Common myeloid progenitor, CD34-positive (primary cell): ENCODE measurements at regions not wholly inside any gene's neighbourhood (a gene's known extent, or its start where the extent isn't known, plus 50 kb on each side); places are given as distances from the start of the nearest gene placed in this dataset.

Experiments used
- CTCF ChIA-PET: fragments of 350-600 bp; sonication (Branson Sonifier 250); formaldehyde crosslinking; loops from one replicate; lab custom pipeline; 2021; ENCODE audit warnings: antibody characterized with exemption; lab: Charles Lee
- POLR2A ChIA-PET: fragments of 350-600 bp; sonication (Branson Sonifier 250); formaldehyde crosslinking; loops from one replicate; lab custom pipeline; 2021; ENCODE audit warnings: antibody characterized with exemption; lab: Charles Lee
- DNase-seq, 3 donors: peaks; one replicate each; pipeline versions ENCODE4 v3.0.0 to v3.0.0-alpha.2; 2013
- H3K27ac ChIP-seq, 2 experiments: 1 replicate in 1 of 2; 2 replicates in 1 of 2; pipeline ENCODE4 v1.7.0; 2013; ENCODE audit warnings: inconsistent platforms in 2 of 2, low read length in 2 of 2, mild to moderate bottlenecking in 2 of 2, low read depth in 1 of 2, moderate library complexity in 1 of 2; ENCODE audit not compliant: severe bottlenecking in 2 of 2, insufficient read depth in 1 of 2, poor library complexity in 1 of 2
- H3K27me3 ChIP-seq, 5 experiments: replicated peaks in 2 of 5; 1 replicate in 3 of 5; 2 replicates in 2 of 5; pipeline versions ENCODE4 v1.6.1 to v1.7.0; 2013; ENCODE audit warnings: low read length in 4 of 5, mild to moderate bottlenecking in 2 of 5, moderate library complexity in 2 of 5, inconsistent platforms in 1 of 5; ENCODE audit not compliant: insufficient read depth in 5 of 5, control insufficient read depth in 4 of 5
- H3K36me3 ChIP-seq, 4 experiments: 1 replicate in 2 of 4; 2 replicates in 2 of 4; pipeline versions ENCODE4 v1.6.1 to v1.7.0; 2013; ENCODE audit warnings: low read length in 3 of 4, control low read depth in 1 of 4, mild to moderate bottlenecking in 1 of 4; ENCODE audit not compliant: control insufficient read depth in 4 of 4, insufficient read depth in 4 of 4
- H3K4me1 ChIP-seq, 4 experiments: 1 replicate in 3 of 4; 2 replicates in 1 of 4; pipeline versions ENCODE4 v1.6.1 to v1.7.1; 2013; ENCODE audit warnings: low read length in 3 of 4, mild to moderate bottlenecking in 3 of 4, control low read depth in 1 of 4, inconsistent platforms in 1 of 4, moderate library complexity in 1 of 4; ENCODE audit not compliant: control insufficient read depth in 4 of 4, insufficient read depth in 4 of 4; ENCODE audit errors: control extremely low read depth in 1 of 4
- H3K4me3 ChIP-seq, 7 experiments: 1 replicate in 4 of 7; 2 replicates in 3 of 7; pipeline versions ENCODE4 v1.5.1 to v1.7.0; 2013; ENCODE audit warnings: mild to moderate bottlenecking in 7 of 7, low read length in 6 of 7, moderate library complexity in 6 of 7, inconsistent platforms in 2 of 7, low read depth in 2 of 7, control low read depth in 1 of 7; ENCODE audit not compliant: insufficient read depth in 4 of 7, control insufficient read depth in 1 of 7; ENCODE audit errors: extremely low read depth in 1 of 7
- H3K9me3 ChIP-seq, 5 experiments: 1 replicate in 4 of 5; 2 replicates in 1 of 5; pipeline versions ENCODE4 v1.6.1 to v1.7.1; 2013; ENCODE audit warnings: low read length in 4 of 5, mild to moderate bottlenecking in 2 of 5, inconsistent platforms in 1 of 5, low read depth in 1 of 5, moderate library complexity in 1 of 5; ENCODE audit not compliant: control insufficient read depth in 4 of 5, insufficient read depth in 2 of 5; ENCODE audit errors: control extremely low read depth in 1 of 5
- WGBS: methylation state at CpG from one replicate; pipeline ENCODE4 v1.1.5; 2013; ENCODE audit not compliant: insufficient coverage; 5-methylcytosine and 5-hydroxymethylcytosine counted together

DNA sequence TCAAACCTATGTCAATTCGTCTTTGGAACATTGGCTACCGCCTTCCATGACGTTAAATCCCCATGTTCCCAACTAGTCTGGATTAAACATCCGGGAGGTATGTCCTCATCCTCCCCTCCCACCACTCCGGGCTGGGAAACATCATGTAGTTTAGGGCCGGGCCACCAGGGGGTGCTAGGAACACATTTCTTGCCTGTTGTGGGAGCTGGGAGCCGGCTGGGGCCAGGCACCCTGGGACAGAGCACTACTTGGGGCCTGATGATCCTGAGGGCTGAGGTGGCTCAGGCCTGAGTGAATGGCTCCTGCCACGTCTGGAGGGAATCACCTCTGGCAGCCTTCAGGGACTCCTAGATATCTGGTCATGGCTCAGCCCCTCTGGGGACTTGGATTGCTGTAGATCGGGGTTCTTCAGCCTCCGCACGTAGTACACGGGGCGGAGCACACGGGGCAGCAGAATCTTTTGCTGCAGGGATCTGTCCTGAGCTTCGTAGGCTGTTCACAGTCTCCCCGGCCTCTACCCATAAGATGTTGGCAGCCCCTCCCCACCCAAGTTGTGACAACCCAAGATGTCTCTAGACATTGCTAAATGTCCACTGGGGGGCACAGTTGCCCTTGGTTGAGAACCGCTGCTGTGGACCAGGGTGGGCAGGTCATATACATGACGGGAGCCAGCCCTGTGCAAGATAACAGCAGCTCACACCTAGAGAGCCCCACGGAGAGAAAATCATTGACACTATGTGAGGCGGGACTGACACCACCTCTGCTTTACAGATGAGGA is 141.2 kb upstream of the ZNF716 start:
- DNase-seq = no peak
- Histone ChIP-seq H3K36me3 (no peaks in the 10 kb centered on the region), H3K4me1 (no peaks in the 10 kb centered on the region), H3K4me3 (no peak overlapping the region), H3K27me3 (no peaks in the 10 kb centered on the region), H3K27ac (no peak overlapping the region), H3K9me3 (peaks cover 2 to 27% (median 11%) of the 10 kb centered on the region in 5 experiments)
- WGBS = 59% methylated on average over 14 of the region's 20 CpGs
- CTCF ChIA-PET = no interaction called here
- POLR2A ChIA-PET = no interaction called here

DNA sequence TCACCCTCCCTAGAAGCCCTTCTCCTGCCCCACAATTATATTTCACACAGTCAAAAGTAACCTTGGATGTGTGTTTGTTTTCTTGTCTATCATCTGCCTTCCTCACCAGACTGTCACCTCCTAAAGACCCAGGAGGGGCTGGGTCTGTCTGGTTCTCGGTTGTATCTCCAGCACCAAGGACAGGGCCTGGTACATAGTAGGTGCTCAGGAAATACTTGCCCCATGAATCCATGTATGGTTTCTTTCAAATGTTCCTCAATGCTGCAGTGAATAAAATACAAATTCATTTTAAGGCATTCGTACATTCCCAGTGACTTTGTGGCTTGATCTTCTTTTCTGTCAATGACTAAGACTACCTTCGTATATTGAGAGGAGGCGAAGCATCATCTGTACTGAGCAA is 122.9 kb upstream of the ZNF716 start:
- ChIA-PET CTCF (no interaction called here), POLR2A (no interaction called here)
- H3K9me3 ChIP-seq = peaks cover 3 to 33% (median 27%) of the 10 kb centered on the region in 5 experiments
- no peak for DNase-seq
- no peaks in the 10 kb centered on the region for H3K4me1 ChIP-seq
- H3K27ac ChIP-seq = no peak overlapping the region
- 90% methylated on average over 3 of the region's 4 CpGs for WGBS
- H3K27me3 ChIP-seq = no peaks in the 10 kb centered on the region
- no peaks in the 10 kb centered on the region for H3K36me3 ChIP-seq
- H3K4me3 ChIP-seq = no peak overlapping the region

DNA sequence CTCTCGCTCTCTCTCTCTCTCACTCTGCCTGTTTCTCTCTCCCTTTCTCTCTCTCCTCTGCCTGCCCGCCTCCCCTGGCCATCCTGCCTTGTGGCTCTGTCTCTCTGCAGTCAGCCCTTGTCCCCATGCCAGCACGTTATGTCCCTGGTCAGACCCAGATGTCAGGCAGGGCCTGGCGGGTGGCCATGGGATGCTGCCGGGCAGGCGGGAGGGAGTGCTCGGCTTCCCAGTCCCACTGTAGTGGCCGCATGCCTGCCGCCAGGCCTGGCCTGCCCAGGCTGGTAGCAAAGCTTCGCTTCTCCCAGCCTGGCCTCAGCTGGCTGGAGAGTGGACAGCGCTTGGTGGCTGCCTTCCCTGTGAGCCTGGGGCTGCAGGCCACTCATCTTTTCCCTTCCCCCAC is 121.5 kb upstream of the ZNF716 start:
- CTCF ChIA-PET = no interaction called here

DNA sequence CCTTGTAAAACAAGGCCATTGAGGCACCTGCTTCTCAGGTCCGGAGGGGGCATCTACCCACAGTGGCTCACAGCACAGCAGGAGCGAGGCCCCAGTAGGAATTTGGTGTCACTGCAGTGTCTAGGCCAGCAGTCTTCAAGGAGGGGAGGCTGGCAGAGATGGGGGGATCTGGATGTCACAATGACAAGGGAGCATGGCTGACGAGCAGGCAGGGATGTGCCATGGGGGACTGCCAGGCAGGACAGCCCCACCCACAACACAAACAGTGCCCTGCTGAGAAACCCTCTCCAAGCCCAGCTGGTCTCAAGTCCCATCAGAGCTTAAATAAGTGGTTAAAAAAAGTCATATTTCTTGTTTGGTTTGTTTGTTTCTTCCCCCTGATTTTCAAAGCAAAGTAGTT is 121.0 kb upstream of the ZNF716 start:
- Histone ChIP-seq H3K27me3 (no peaks in the 10 kb centered on the region), H3K4me1 (no peaks in the 10 kb centered on the region), H3K9me3 (peaks cover 3 to 34% (median 26%) of the 10 kb centered on the region in 5 experiments), H3K4me3 (no peak overlapping the region), H3K27ac (no peak overlapping the region), H3K36me3 (no peaks in the 10 kb centered on the region)
- DNase-seq = no peak
- 86% methylated on average over 1 of the region's 3 CpGs for WGBS
- ChIA-PET CTCF (no interaction called here), POLR2A (no interaction called here)

More for the DNA sequence above, 121.5 kb upstream of the ZNF716 start:
- Histone ChIP-seq H3K4me3 (no peak overlapping the region), H3K4me1 (no peaks in the 10 kb centered on the region), H3K27ac (no peak overlapping the region), H3K36me3 (no peaks in the 10 kb centered on the region), H3K9me3 (peaks cover 3 to 29% (median 26%) of the 10 kb centered on the region in 5 experiments), H3K27me3 (no peaks in the 10 kb centered on the region)
- no peak for DNase-seq
- POLR2A ChIA-PET = no interaction called here
- 80% methylated on average over 10 of the region's 11 CpGs for WGBS

DNA sequence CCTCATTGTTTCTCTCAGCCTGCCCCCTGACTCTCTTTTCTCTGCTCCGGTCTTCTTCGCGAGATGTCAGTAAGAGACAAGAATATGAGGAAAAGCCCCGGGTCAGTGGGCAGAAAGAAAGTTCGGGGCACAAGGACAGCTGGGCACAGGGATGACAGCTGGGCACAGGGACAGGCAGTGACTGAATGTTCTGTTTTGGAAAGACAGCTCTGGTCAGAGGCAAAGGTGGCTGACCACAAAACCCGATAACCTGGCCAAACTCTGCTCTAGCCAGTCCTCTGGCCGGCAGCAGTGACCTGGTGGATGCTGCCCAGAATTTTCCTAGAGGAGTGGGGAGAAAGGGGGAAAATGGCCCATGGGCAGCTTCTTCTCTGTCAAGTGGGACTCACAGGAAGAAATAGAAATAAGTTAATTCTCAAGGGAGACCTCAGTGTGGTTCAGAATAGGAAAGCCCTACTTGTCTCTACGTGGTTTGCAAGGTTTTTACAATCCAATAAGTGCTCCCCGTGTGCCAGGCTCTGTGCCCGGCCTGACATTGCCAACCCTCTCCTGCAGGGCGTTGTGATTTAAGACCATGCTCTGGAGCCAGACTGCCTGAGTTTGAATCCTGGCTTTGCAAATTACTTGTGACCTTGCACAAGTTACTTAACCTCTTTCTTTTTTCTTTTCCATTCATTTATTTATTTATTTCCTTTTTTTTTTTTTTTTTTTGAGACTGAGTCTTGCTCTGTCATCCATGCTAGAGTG is 110.6 kb upstream of the ZNF716 start:
- ChIA-PET CTCF (no interaction called here), POLR2A (no interaction called here)
- H3K27ac ChIP-seq = no peak overlapping the region
- no peaks in the 10 kb centered on the region for H3K4me1 ChIP-seq
- no peaks in the 10 kb centered on the region for H3K27me3 ChIP-seq
- no peak overlapping the region for H3K4me3 ChIP-seq
- peaks cover 0 to 39% (median 11%) of the 10 kb centered on the region in 5 experiments for H3K9me3 ChIP-seq
- WGBS = 73% methylated on average over 7 of the region's 11 CpGs
- H3K36me3 ChIP-seq = no peaks in the 10 kb centered on the region
- DNase-seq = no peak

DNA sequence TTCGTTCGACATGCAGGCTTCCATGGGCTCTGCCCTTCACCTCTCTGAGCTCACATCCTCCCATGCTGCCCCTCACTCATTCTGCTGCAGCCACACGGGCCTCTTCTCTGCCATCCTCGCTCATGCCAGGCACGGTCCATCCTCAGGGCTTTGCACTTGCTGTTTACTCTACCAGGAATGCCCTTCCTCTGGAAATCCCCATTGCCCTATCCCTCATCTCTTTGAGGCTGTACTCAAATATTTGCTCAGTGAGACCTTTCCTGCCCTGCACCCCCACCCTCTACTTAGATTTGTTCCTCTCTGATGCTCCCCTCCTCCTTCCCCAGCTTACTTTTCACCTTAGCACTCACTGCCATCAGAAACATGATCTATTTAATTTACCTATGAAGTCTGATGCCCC is 107.0 kb upstream of the ZNF716 start:
- no peak for DNase-seq
- no peak overlapping the region for H3K4me3 ChIP-seq
- no peaks in the 10 kb centered on the region for H3K27me3 ChIP-seq
- WGBS = 73% methylated on average over 5 of the region's 5 CpGs
- no peaks in the 10 kb centered on the region for H3K36me3 ChIP-seq
- peaks cover 0 to 36% (median 7%) of the 10 kb centered on the region in 5 experiments for H3K9me3 ChIP-seq
- no peak overlapping the region for H3K27ac ChIP-seq
- ChIA-PET CTCF (no interaction called here), POLR2A (no interaction called here)
- H3K4me1 ChIP-seq = no peaks in the 10 kb centered on the region
